CD14-positive monocyte (primary cell): ENCODE measurements at regions not wholly inside any gene's neighbourhood (a gene's known extent, or its start where the extent isn't known, plus 50 kb on each side); places are given as distances from the start of the nearest gene placed in this dataset.

Experiments
- DNase-seq, 3 donors: peaks; one replicate each; pipeline ENCODE4 v3.0.0-alpha.2; 2011 to 2022
- H2AFZ ChIP-seq: 2 replicates; pipeline ENCODE4 v1.6.0; 2012; ENCODE audit warnings: mild to moderate bottlenecking, low read depth, low read length, inconsistent platforms; ENCODE audit not compliant: insufficient read depth, poor library complexity, severe bottlenecking
- H3K27ac ChIP-seq, 2 donors: 1 replicate in 1 of 2; 2 replicates in 1 of 2; pipeline ENCODE4 v1.5.1; 2012 to 2013; ENCODE audit warnings: low read length in 2 of 2, control low read depth in 1 of 2, inconsistent platforms in 1 of 2, low read depth in 1 of 2, mild to moderate bottlenecking in 1 of 2
- H3K27me3 ChIP-seq, 2 donors: one replicate each; pipeline versions ENCODE4 v1.6.0 to v1.6.1; 2011 to 2013; ENCODE audit warnings: low read length in 2 of 2; ENCODE audit not compliant: control insufficient read depth in 2 of 2, insufficient read depth in 2 of 2
- H3K36me3 ChIP-seq, 2 donors: replicated peaks in 1 of 2; 1 replicate in 1 of 2; 2 replicates in 1 of 2; pipeline versions ENCODE4 v1.5.1 to v1.6.1; 2012 to 2013; ENCODE audit warnings: low read length in 2 of 2, control low read depth in 1 of 2, inconsistent platforms in 1 of 2, mild to moderate bottlenecking in 1 of 2; ENCODE audit not compliant: insufficient read depth in 2 of 2, control insufficient read depth in 1 of 2
- H3K4me1 ChIP-seq, 2 donors: 1 replicate in 1 of 2; 2 replicates in 1 of 2; pipeline versions ENCODE4 v1.5.1 to v1.6.1; 2012 to 2013; ENCODE audit warnings: low read length in 2 of 2, control low read depth in 1 of 2, inconsistent platforms in 1 of 2, mild to moderate bottlenecking in 1 of 2, moderate library complexity in 1 of 2; ENCODE audit not compliant: insufficient read depth in 2 of 2, control insufficient read depth in 1 of 2
- H3K4me2 ChIP-seq: replicated peaks from 2 replicates; pipeline ENCODE3; 2012; ENCODE audit warnings: low read length, moderate library complexity, mild to moderate bottlenecking; ENCODE audit not compliant: poor library complexity, severe bottlenecking; ENCODE audit errors: extremely low read depth
- H3K4me3 ChIP-seq, 3 experiments: fragments of 200-600 bp in 1 of 3; sonication (generic) in 1 of 3; replicated peaks in 1 of 3; 1 replicate in 2 of 3; 2 replicates in 1 of 3; pipeline ENCODE4 v1.5.1; 2011 to 2013; ENCODE audit warnings: low read length in 3 of 3, mild to moderate bottlenecking in 3 of 3, control low read depth in 2 of 3, low read depth in 2 of 3, inconsistent platforms in 1 of 3, moderate library complexity in 1 of 3
- H3K79me2 ChIP-seq: 2 replicates; pipeline ENCODE4 v1.6.0; 2012; ENCODE audit warnings: mild to moderate bottlenecking, control low read depth, inconsistent platforms, low read length, moderate library complexity; ENCODE audit not compliant: insufficient read depth
- H3K9ac ChIP-seq: 2 replicates; pipeline ENCODE4 v1.6.0; 2017; ENCODE audit warnings: low read length, mild to moderate bottlenecking; ENCODE audit not compliant: insufficient read depth, poor library complexity, severe bottlenecking
- H3K9me3 ChIP-seq, 2 donors: replicated peaks in 1 of 2; 1 replicate in 1 of 2; 2 replicates in 1 of 2; pipeline versions ENCODE4 v1.5.1 to v1.6.1; 2012 to 2013; ENCODE audit warnings: low read length in 2 of 2, control low read depth in 1 of 2; ENCODE audit not compliant: control insufficient read depth in 1 of 2, insufficient read depth in 1 of 2
- H4K20me1 ChIP-seq: 2 replicates; pipeline ENCODE4 v1.6.0; 2012; ENCODE audit warnings: mild to moderate bottlenecking, low read length, control low read depth, moderate library complexity; ENCODE audit not compliant: insufficient read depth
- H3K27ac Mint-ChIP-seq, 7 donors: one replicate each; pipeline ENCODE4 v1.8.0; 2020; ENCODE audit warnings: mild to moderate bottlenecking in 7 of 7, mixed read lengths in 7 of 7, moderate library complexity in 6 of 7, inconsistent platforms in 2 of 7
- H3K27me3 Mint-ChIP-seq, 3 donors: one replicate each; pipeline ENCODE4 v1.8.0; 2021 to 2022; ENCODE audit warnings: low read depth in 3 of 3, mild to moderate bottlenecking in 3 of 3, mixed read lengths in 3 of 3, moderate library complexity in 3 of 3, inconsistent platforms in 1 of 3
- H3K36me3 Mint-ChIP-seq, 2 donors: one replicate each; pipeline ENCODE4 v1.8.0; 2020; ENCODE audit warnings: mixed read lengths in 2 of 2, inconsistent platforms in 1 of 2, mild to moderate bottlenecking in 1 of 2
- H3K4me1 Mint-ChIP-seq: one replicate; pipeline ENCODE4 v1.8.0; 2020; ENCODE audit warnings: mild to moderate bottlenecking, mixed read lengths
- H3K4me3 Mint-ChIP-seq, 2 donors: one replicate each; pipeline ENCODE4 v1.8.0; 2020; ENCODE audit warnings: mild to moderate bottlenecking in 2 of 2, mixed read lengths in 2 of 2, moderate library complexity in 1 of 2
- H3K9me3 Mint-ChIP-seq, 7 donors: one replicate each; pipeline ENCODE4 v1.8.0; 2020 to 2022; ENCODE audit warnings: mixed read lengths in 7 of 7, mild to moderate bottlenecking in 6 of 7, moderate library complexity in 6 of 7, inconsistent platforms in 2 of 7
- CTCF ChIP-seq: fragments of 200-600 bp; IDR thresholded peaks from one replicate; pipeline ENCODE4 v1.8.0; 2022; ENCODE audit warnings: antibody characterized with exemption, mild to moderate bottlenecking
- WGBS: methylation state at CpG from one replicate; pipeline ENCODE4 v1.1.5; 2013; ENCODE audit warnings: missing lambda C conversion rate; ENCODE audit not compliant: insufficient coverage; 5-methylcytosine and 5-hydroxymethylcytosine counted together
- intact Hi-C, 2 donors: fragments of 100-400 bp; cut with micrococcal nuclease; formaldehyde crosslinking; loops; one replicate each; pipeline versions ENCODE4 v1.15.0 to v1.15.1; 2023

GRCh38 chr18:14947482-14948162, 199.7 kb downstream of the ANKRD30B start:
- Histone ChIP-seq H3K4me2 (no peak overlapping the region), H3K36me3 (no peaks in the 10 kb centered on the region), H3K9ac (no peak overlapping the region), H3K27me3 (no peaks in the 10 kb centered on the region), H3K79me2 (no peaks in the 10 kb centered on the region), H4K20me1 (no peaks in the 10 kb centered on the region), H3K4me3 (no peak overlapping the region), H3K4me1 (no peaks in the 10 kb centered on the region), H3K9me3 (peaks cover 0 to 19% of the 10 kb centered on the region in 2 donors), H2AFZ (no peak overlapping the region), H3K27ac (no peak overlapping the region)
- Mint-ChIP-seq H3K27ac (no peak overlapping the region), H3K4me1 (no peaks in the 10 kb centered on the region), H3K9me3 (peaks cover 0 to 13% (median 3%) of the 10 kb centered on the region in 7 donors), H3K4me3 (no peak overlapping the region), H3K36me3 (no peaks in the 10 kb centered on the region), H3K27me3 (peaks cover 0 to 3% (median 0%) of the 10 kb centered on the region in 3 donors)
- WGBS, result 80% methylated on average over 5 of the region's 8 CpGs
- no peak for TF ChIP-seq CTCF
- DNase-seq, result no peak
- intact Hi-C loops, result no loop called here

- Mint-ChIP-seq H3K9me3 (peaks cover 0 to 13% (median 3%) of the 10 kb centered on the region in 7 donors), H3K27ac (no peak overlapping the region), H3K36me3 (no peaks in the 10 kb centered on the region), H3K27me3 (peaks cover 0 to 3% (median 0%) of the 10 kb centered on the region in 3 donors), H3K4me3 (no peak overlapping the region), H3K4me1 (no peaks in the 10 kb centered on the region)
- Histone ChIP-seq H3K9ac (no peak overlapping the region), H3K4me2 (no peak overlapping the region), H3K36me3 (no peaks in the 10 kb centered on the region), H3K4me3 (no peak overlapping the region), H2AFZ (no peak overlapping the region), H4K20me1 (no peaks in the 10 kb centered on the region), H3K27me3 (no peaks in the 10 kb centered on the region), H3K4me1 (no peaks in the 10 kb centered on the region), H3K9me3 (peaks cover 0 to 19% of the 10 kb centered on the region in 2 donors), H3K79me2 (no peaks in the 10 kb centered on the region), H3K27ac (no peak overlapping the region)
- DNase-seq, result no peak
- 70% methylated on average over 2 of the region's 3 CpGs for WGBS
- intact Hi-C loops, result no loop called here
- no peak for TF ChIP-seq CTCF
Observed at GRCh38 chr18:14948163-14948540, 200.2 kb downstream of the ANKRD30B start.
